CD8-positive, alpha-beta memory T cell (primary cell): ENCODE measurements at regions not wholly inside any gene's neighbourhood (a gene's known extent, or its start where the extent isn't known, plus 50 kb on each side); places are given as distances from the start of the nearest gene placed in this dataset.

ENCODE experiments used
- CTCF ChIA-PET: fragments of 350-600 bp; sonication (Branson Sonifier 250); formaldehyde crosslinking; loops from one replicate; lab custom pipeline; 2021; ENCODE audit warnings: antibody characterized with exemption; lab: Charles Lee
- POLR2A ChIA-PET: fragments of 350-600 bp; sonication (Branson Sonifier 250); formaldehyde crosslinking; loops from one replicate; lab custom pipeline; 2021; ENCODE audit warnings: antibody characterized with exemption; lab: Charles Lee
- DNase-seq, 5 donors: peaks; one replicate each; pipeline versions ENCODE4 v3.0.0 to v3.0.0-alpha.2; 2020 to 2022; ENCODE audit warnings: mixed read lengths in 1 of 5
- H3K27ac ChIP-seq: one replicate; pipeline ENCODE4 v1.7.0; 2013; ENCODE audit warnings: low read depth, mild to moderate bottlenecking, low read length, moderate library complexity
- H3K27me3 ChIP-seq: 2 replicates; pipeline ENCODE4 v1.7.0; 2013; ENCODE audit warnings: low read length, mild to moderate bottlenecking; ENCODE audit not compliant: insufficient read depth, poor library complexity, severe bottlenecking
- H3K36me3 ChIP-seq: 2 replicates; pipeline ENCODE4 v1.7.0; 2013; ENCODE audit warnings: mild to moderate bottlenecking, low read length, moderate library complexity; ENCODE audit not compliant: insufficient read depth
- H3K4me1 ChIP-seq: 2 replicates; pipeline ENCODE4 v1.7.0; 2013; ENCODE audit warnings: mild to moderate bottlenecking, low read length, moderate library complexity; ENCODE audit not compliant: insufficient read depth
- H3K4me3 ChIP-seq: 2 replicates; pipeline ENCODE4 v1.7.0; 2013; ENCODE audit warnings: mild to moderate bottlenecking, low read length
- H3K9me3 ChIP-seq: 2 replicates; pipeline ENCODE4 v1.7.0; 2013; ENCODE audit warnings: mild to moderate bottlenecking, low read length
- H3K27ac Mint-ChIP-seq, 8 donors: one replicate each; pipeline ENCODE4 v1.8.0; 2020 to 2021; ENCODE audit warnings: mixed read lengths in 8 of 8, mild to moderate bottlenecking in 6 of 8, inconsistent platforms in 3 of 8, moderate library complexity in 3 of 8
- H3K27me3 Mint-ChIP-seq, 2 donors: one replicate each; pipeline ENCODE4 v1.8.0; 2020 to 2021; ENCODE audit warnings: mixed read lengths in 2 of 2, mild to moderate bottlenecking in 1 of 2, moderate library complexity in 1 of 2
- H3K36me3 Mint-ChIP-seq, 3 donors: one replicate each; pipeline ENCODE4 v1.8.0; 2020 to 2021; ENCODE audit warnings: mixed read lengths in 3 of 3, inconsistent platforms in 1 of 3, mild to moderate bottlenecking in 1 of 3
- H3K4me1 Mint-ChIP-seq, 3 donors: one replicate each; pipeline ENCODE4 v1.8.0; 2020 to 2021; ENCODE audit warnings: mixed read lengths in 3 of 3, inconsistent platforms in 1 of 3, mild to moderate bottlenecking in 1 of 3
- H3K4me3 Mint-ChIP-seq, 7 donors: one replicate each; pipeline ENCODE4 v1.8.0; 2020 to 2021; ENCODE audit warnings: mixed read lengths in 7 of 7, mild to moderate bottlenecking in 6 of 7, moderate library complexity in 4 of 7, inconsistent platforms in 2 of 7
- H3K9me3 Mint-ChIP-seq, 5 donors: one replicate each; pipeline ENCODE4 v1.8.0; 2020 to 2022; ENCODE audit warnings: mixed read lengths in 5 of 5, mild to moderate bottlenecking in 3 of 5, moderate library complexity in 2 of 5, inconsistent platforms in 1 of 5

- Histone ChIP-seq H3K4me3 (no peak overlapping the region), H3K9me3 (no peaks in the 10 kb centered on the region), H3K4me1 (no peaks in the 10 kb centered on the region), H3K27ac (no peak overlapping the region), H3K36me3 (no peaks in the 10 kb centered on the region), H3K27me3 (no peaks in the 10 kb centered on the region)
- POLR2A ChIA-PET, result no interaction called here
- H3K36me3 Mint-ChIP-seq, result no peaks in the 10 kb centered on the region
- H3K4me1 Mint-ChIP-seq, result no peaks in the 10 kb centered on the region
- no peaks in the 10 kb centered on the region for H3K27me3 Mint-ChIP-seq
- peaks cover 3 to 6% (median 5%) of the 10 kb centered on the region in 5 donors for H3K9me3 Mint-ChIP-seq
- H3K4me3 Mint-ChIP-seq, result no peak overlapping the region
- DNase-seq, result no peak
- no peak overlapping the region for H3K27ac Mint-ChIP-seq
- CTCF ChIA-PET, result no interaction called here
Observed at GRCh38 chr5:31121224-31121623, 72.3 kb upstream of the CDH6 start.

GRCh38 chr5:31120642-31120948 is 72.9 kb upstream of the CDH6 start:
- Mint-ChIP-seq H3K9me3 (peaks cover 3 to 7% (median 5%) of the 10 kb centered on the region in 5 donors), H3K27ac (no peak overlapping the region), H3K4me1 (no peaks in the 10 kb centered on the region), H3K36me3 (no peaks in the 10 kb centered on the region), H3K4me3 (no peak overlapping the region), H3K27me3 (no peaks in the 10 kb centered on the region)
- no peak overlapping the region for H3K4me3 ChIP-seq
- POLR2A ChIA-PET, result no interaction called here
- H3K9me3 ChIP-seq, result no peaks in the 10 kb centered on the region
- H3K4me1 ChIP-seq, result no peaks in the 10 kb centered on the region
- no peaks in the 10 kb centered on the region for H3K27me3 ChIP-seq
- H3K36me3 ChIP-seq, result no peaks in the 10 kb centered on the region
- H3K27ac ChIP-seq, result no peak overlapping the region
- no peak for DNase-seq
- CTCF ChIA-PET, result no interaction called here

GRCh38 chr5:31119938-31120641 is 73.4 kb upstream of the CDH6 start:
- ChIA-PET POLR2A (no interaction called here), CTCF (no interaction called here)
- no peaks in the 10 kb centered on the region for H3K27me3 ChIP-seq
- no peaks in the 10 kb centered on the region for H3K27me3 Mint-ChIP-seq
- no peaks in the 10 kb centered on the region for H3K36me3 Mint-ChIP-seq
- H3K9me3 ChIP-seq, result no peaks in the 10 kb centered on the region
- H3K27ac Mint-ChIP-seq, result no peak overlapping the region
- H3K27ac ChIP-seq, result no peak overlapping the region
- DNase-seq, result no peak
- no peaks in the 10 kb centered on the region for H3K4me1 Mint-ChIP-seq
- no peak overlapping the region for H3K4me3 ChIP-seq
- H3K4me3 Mint-ChIP-seq, result no peak overlapping the region
- no peaks in the 10 kb centered on the region for H3K36me3 ChIP-seq
- peaks cover 2 to 7% (median 5%) of the 10 kb centered on the region in 5 donors for H3K9me3 Mint-ChIP-seq
- H3K4me1 ChIP-seq, result no peaks in the 10 kb centered on the region

GRCh38 chr5:31116466-31117031 is 76.9 kb upstream of the CDH6 start:
- Histone ChIP-seq H3K4me3 (no peak overlapping the region), H3K27ac (no peak overlapping the region), H3K27me3 (no peaks in the 10 kb centered on the region), H3K4me1 (no peaks in the 10 kb centered on the region), H3K36me3 (no peaks in the 10 kb centered on the region), H3K9me3 (no peaks in the 10 kb centered on the region)
- no peak for DNase-seq
- Mint-ChIP-seq H3K27me3 (no peaks in the 10 kb centered on the region), H3K36me3 (no peaks in the 10 kb centered on the region), H3K27ac (no peak overlapping the region), H3K4me1 (no peaks in the 10 kb centered on the region), H3K9me3 (peaks cover 0 to 8% (median 3%) of the 10 kb centered on the region in 5 donors), H3K4me3 (no peak overlapping the region)
- ChIA-PET POLR2A (no interaction called here), CTCF (no interaction called here)

- Mint-ChIP-seq H3K4me1 (no peaks in the 10 kb centered on the region), H3K36me3 (no peaks in the 10 kb centered on the region), H3K9me3 (peaks cover 0 to 15% (median 3%) of the 10 kb centered on the region in 5 donors), H3K27me3 (no peaks in the 10 kb centered on the region), H3K4me3 (no peak overlapping the region), H3K27ac (no peak overlapping the region)
- CTCF ChIA-PET, result no interaction called here
- Histone ChIP-seq H3K27ac (no peak overlapping the region), H3K4me3 (no peak overlapping the region), H3K9me3 (no peaks in the 10 kb centered on the region), H3K36me3 (no peaks in the 10 kb centered on the region), H3K4me1 (no peaks in the 10 kb centered on the region), H3K27me3 (no peaks in the 10 kb centered on the region)
- no peak for DNase-seq
- POLR2A ChIA-PET, result no interaction called here
Observed at GRCh38 chr5:31114817-31115216, 78.7 kb upstream of the CDH6 start.

GRCh38 chr5:31113666-31114350 is 79.7 kb upstream of the CDH6 start:
- Mint-ChIP-seq H3K36me3 (no peaks in the 10 kb centered on the region), H3K4me1 (no peaks in the 10 kb centered on the region), H3K27ac (no peak overlapping the region), H3K27me3 (no peaks in the 10 kb centered on the region), H3K4me3 (no peak overlapping the region), H3K9me3 (peaks cover 0 to 19% (median 5%) of the 10 kb centered on the region in 5 donors)
- Histone ChIP-seq H3K27ac (no peak overlapping the region), H3K4me1 (no peaks in the 10 kb centered on the region), H3K36me3 (no peaks in the 10 kb centered on the region), H3K27me3 (no peaks in the 10 kb centered on the region), H3K4me3 (no peak overlapping the region), H3K9me3 (no peaks in the 10 kb centered on the region)
- POLR2A ChIA-PET, result no interaction called here
- CTCF ChIA-PET, result no interaction called here
- DNase-seq, result no peak

- CTCF ChIA-PET, result no interaction called here
- H3K36me3 ChIP-seq, result no peaks in the 10 kb centered on the region
- H3K36me3 Mint-ChIP-seq, result no peaks in the 10 kb centered on the region
- H3K27ac ChIP-seq, result no peak overlapping the region
- H3K4me1 Mint-ChIP-seq, result no peaks in the 10 kb centered on the region
- H3K27ac Mint-ChIP-seq, result no peak overlapping the region
- no peak overlapping the region for H3K4me3 Mint-ChIP-seq
- H3K27me3 Mint-ChIP-seq, result no peaks in the 10 kb centered on the region
- no peak for DNase-seq
- H3K27me3 ChIP-seq, result no peaks in the 10 kb centered on the region
- H3K4me3 ChIP-seq, result no peak overlapping the region
- no peaks in the 10 kb centered on the region for H3K4me1 ChIP-seq
- peaks cover 0 to 17% (median 7%) of the 10 kb centered on the region in 5 donors for H3K9me3 Mint-ChIP-seq
- POLR2A ChIA-PET, result no interaction called here
- H3K9me3 ChIP-seq, result no peaks in the 10 kb centered on the region
Observed at GRCh38 chr5:31113101-31113500, 80.4 kb upstream of the CDH6 start.

- DNase-seq, result no peak
- Mint-ChIP-seq H3K27ac (no peak overlapping the region), H3K9me3 (peaks cover 2 to 17% (median 7%) of the 10 kb centered on the region in 5 donors), H3K4me1 (no peaks in the 10 kb centered on the region), H3K36me3 (no peaks in the 10 kb centered on the region), H3K4me3 (no peak overlapping the region), H3K27me3 (no peaks in the 10 kb centered on the region)
- Histone ChIP-seq H3K36me3 (no peaks in the 10 kb centered on the region), H3K4me1 (no peaks in the 10 kb centered on the region), H3K27ac (no peak overlapping the region), H3K27me3 (no peaks in the 10 kb centered on the region), H3K9me3 (no peaks in the 10 kb centered on the region), H3K4me3 (no peak overlapping the region)
- ChIA-PET CTCF (no interaction called here), POLR2A (no interaction called here)
Observed at GRCh38 chr5:31107091-31107518, 86.4 kb upstream of the CDH6 start.
